ENCODE measurements at regions not wholly inside any gene's neighbourhood (a gene's known extent, or its start where the extent isn't known, plus 50 kb on each side); places are given as distances from the start of the nearest gene placed in this dataset.

- no peaks in the 10 kb centered on the region for H3K4me1 ChIP-seq (ENCODE audit: control insufficient read depth in 1 of 2, insufficient read depth in 2 of 2, low read depth in 1 of 2, low read length in 1 of 2)
- ChIA-PET POLR2A (interaction anchor here (1.3 kb wide), 1 partner anchor 12 kb away, joined by 3 read pairs; no protein-coding TSS in a partner anchor), CTCF (interaction anchor here (0.7 to 2.2 kb wide), 2 partner anchors 11 to 156 kb away, joined by 3 to 7 read pairs; no protein-coding TSS in a partner anchor)
- H3K4me2 ChIP-seq: no peak overlapping the region
- H3K79me2 ChIP-seq (ENCODE audit: insufficient read depth): no peaks in the 10 kb centered on the region
- no peak overlapping the region for H2AFZ ChIP-seq (ENCODE audit: low read depth)
- H3K36me3 ChIP-seq (replicated peaks in 1 of 2; ENCODE audit: control insufficient read depth in 1 of 2, insufficient read depth in 2 of 2, low read length in 1 of 2): no peaks in the 10 kb centered on the region
- no peaks in the 10 kb centered on the region for H3K9me2 ChIP-seq
- H3K4me3 ChIP-seq (ENCODE audit: low read depth in 2 of 2, low read length in 1 of 2): no peak overlapping the region
- H3K27me3 ChIP-seq (ENCODE audit: insufficient read depth): no peaks in the 10 kb centered on the region; the same call in 1 of the 2 replicates
- no peak overlapping the region for H3K27ac ChIP-seq (ENCODE audit: low read depth in 2 of 2, low read length in 1 of 2)
- no peaks in the 10 kb centered on the region for H4K20me1 ChIP-seq (ENCODE audit: insufficient read depth)
- H3K9me3 ChIP-seq: no peaks in the 10 kb centered on the region
- no peaks in the 10 kb centered on the region for H3F3A ChIP-seq (replicated peaks; ENCODE audit: insufficient read depth)
- H3K9ac ChIP-seq: no peak overlapping the region
- TF ChIP-seq SMC3 (IDR thresholded peaks at IDR 0.05; ENCODE audit: low read depth, low read length): no peak
- TF ChIP-seq, protein P1, sequence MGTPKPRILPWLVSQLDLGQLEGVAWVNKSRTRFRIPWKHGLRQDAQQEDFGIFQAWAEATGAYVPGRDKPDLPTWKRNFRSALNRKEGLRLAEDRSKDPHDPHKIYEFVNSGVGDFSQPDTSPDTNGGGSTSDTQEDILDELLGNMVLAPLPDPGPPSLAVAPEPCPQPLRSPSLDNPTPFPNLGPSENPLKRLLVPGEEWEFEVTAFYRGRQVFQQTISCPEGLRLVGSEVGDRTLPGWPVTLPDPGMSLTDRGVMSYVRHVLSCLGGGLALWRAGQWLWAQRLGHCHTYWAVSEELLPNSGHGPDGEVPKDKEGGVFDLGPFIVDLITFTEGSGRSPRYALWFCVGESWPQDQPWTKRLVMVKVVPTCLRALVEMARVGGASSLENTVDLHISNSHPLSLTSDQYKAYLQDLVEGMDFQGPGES (IDR thresholded peaks at IDR 0.05; ENCODE audit: low read depth, low read length): no peak
- no peak for TF ChIP-seq JUND (IDR thresholded peaks at IDR 0.05)
- TF ChIP-seq CHD2 (IDR thresholded peaks at IDR 0.05; ENCODE audit: low read length, partially characterized antibody): no peak
- TF ChIP-seq, protein P2, sequence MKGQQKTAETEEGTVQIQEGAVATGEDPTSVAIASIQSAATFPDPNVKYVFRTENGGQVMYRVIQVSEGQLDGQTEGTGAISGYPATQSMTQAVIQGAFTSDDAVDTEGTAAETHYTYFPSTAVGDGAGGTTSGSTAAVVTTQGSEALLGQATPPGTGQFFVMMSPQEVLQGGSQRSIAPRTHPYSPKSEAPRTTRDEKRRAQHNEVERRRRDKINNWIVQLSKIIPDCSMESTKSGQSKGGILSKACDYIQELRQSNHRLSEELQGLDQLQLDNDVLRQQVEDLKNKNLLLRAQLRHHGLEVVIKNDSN (IDR thresholded peaks at IDR 0.05; ENCODE audit: borderline replicate concordance, low read depth): no peak
- TF ChIP-seq ELF1 (IDR thresholded peaks at IDR 0.05): no peak
- TF ChIP-seq MEF2A (IDR thresholded peaks at IDR 0.05; ENCODE audit: borderline replicate concordance, low read depth): no peak
- TF ChIP-seq PBX3 (IDR thresholded peaks at IDR 0.05): no peak
- no peak for TF ChIP-seq NRF1 (IDR thresholded peaks at IDR 0.05; ENCODE audit: low read depth, low read length)
- TF ChIP-seq TCF12 (IDR thresholded peaks at IDR 0.05): no peak
- TF ChIP-seq TEAD4 (IDR thresholded peaks at IDR 0.05; ENCODE audit: borderline replicate concordance, insufficient read depth): no peak
- no peak for TF ChIP-seq USF2 (IDR thresholded peaks at IDR 0.05; ENCODE audit: borderline replicate concordance, low read depth, low read length)
- TF ChIP-seq GATA2 (CRISPR knock-in tag; IDR thresholded peaks at IDR 0.05): no peak
- no peak for TF ChIP-seq YY1 (IDR thresholded peaks at IDR 0.05; ENCODE audit: low read depth)
- no peak for TF ChIP-seq NFIC (IDR thresholded peaks at IDR 0.05; ENCODE audit: borderline replicate concordance)
- no peak for TF ChIP-seq CTCF (IDR thresholded peaks at IDR 0.05)
- no peak for TF ChIP-seq RAD21 (IDR thresholded peaks at IDR 0.05; ENCODE audit: low read length)
- no peak for TF ChIP-seq FOXJ3 (CRISPR knock-in tag; IDR thresholded peaks at IDR 0.05)
- no peak for TF ChIP-seq MXI1 (IDR thresholded peaks at IDR 0.05; ENCODE audit: low read depth, low read length)
- TF ChIP-seq RFX5 (IDR thresholded peaks at IDR 0.05; ENCODE audit: low read length): no peak
- DNase-seq: no peak
- 0% methylated on average over 2 of the region's 2 CpGs for WGBS (ENCODE audit: low lambda C conversion rate)
These were observed 54.1 kb upstream of the WDR17 start for GRCh38 chr4:176011529-176011928.

All from SK-N-SH (cell line).